BJ (cell line): ENCODE measurements at regions not wholly inside any gene's neighbourhood (a gene's known extent, or its start where the extent isn't known, plus 50 kb on each side); places are given as distances from the start of the nearest gene placed in this dataset.

ENCODE experiments used
- CTCF ChIA-PET: fragments of 350-600 bp; formaldehyde crosslinking; extraction: SDS; loops from one replicate; lab custom pipeline; 2021; ENCODE audit warnings: antibody characterized with exemption, inconsistent platforms; lab: Yijun Ruan, JAX
- POLR2A ChIA-PET: fragments of 300-600 bp; sonication (Branson Sonifier 250); formaldehyde crosslinking; extraction: SDS; loops from one replicate; lab custom pipeline; 2021; ENCODE audit warnings: antibody characterized with exemption; lab: Charles Lee
- DNase-seq: peaks from one replicate; pipeline ENCODE4 v3.0.0-alpha.2; 2011; ENCODE audit warnings: low read depth
- H3K27me3 ChIP-seq: 2 replicates; pipeline ENCODE4 v1.6.0; 2011; ENCODE audit warnings: low read length; ENCODE audit not compliant: control insufficient read depth, insufficient read depth
- H3K36me3 ChIP-seq: 2 replicates; pipeline ENCODE4 v1.5.1; 2011; ENCODE audit warnings: low read length; ENCODE audit not compliant: control insufficient read depth, insufficient read depth
- H3K4me3 ChIP-seq: 2 replicates; pipeline ENCODE4 v1.5.1; 2011; ENCODE audit warnings: low read depth, mild to moderate bottlenecking, control low read depth, low read length
- TF ChIP-seq, protein P1 (sequence below): IDR thresholded peaks from 2 replicates; pipeline ENCODE4 v1.5.1; 2011; ENCODE audit warnings: low read depth, mild to moderate bottlenecking, control low read depth, inconsistent platforms, low read length, moderate library complexity; ENCODE audit not compliant: insufficient read depth

DNA sequence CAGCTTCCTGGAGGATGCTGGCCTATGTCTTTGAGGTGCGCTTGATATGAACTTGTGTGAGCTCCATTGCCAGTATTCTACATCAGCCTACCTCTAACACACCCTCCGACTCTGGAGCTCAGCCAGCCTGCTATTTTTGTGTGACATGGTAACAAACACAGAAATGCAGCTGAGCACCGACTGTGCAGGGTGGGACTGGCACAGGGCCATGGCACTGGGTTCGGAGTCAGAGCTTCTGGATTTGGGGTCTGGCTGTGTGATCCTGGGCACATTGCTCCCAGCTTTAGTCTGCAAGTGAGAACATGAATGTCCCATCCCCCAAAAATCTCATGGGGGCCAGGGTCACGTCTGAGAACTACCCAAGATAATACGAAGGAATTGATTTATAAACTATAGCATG is 257.2 kb upstream of the CTBP2 start:
- ChIA-PET CTCF (no interaction called here), POLR2A (no interaction called here)
- DNase-seq = no peak
- TF ChIP-seq, protein P1, sequence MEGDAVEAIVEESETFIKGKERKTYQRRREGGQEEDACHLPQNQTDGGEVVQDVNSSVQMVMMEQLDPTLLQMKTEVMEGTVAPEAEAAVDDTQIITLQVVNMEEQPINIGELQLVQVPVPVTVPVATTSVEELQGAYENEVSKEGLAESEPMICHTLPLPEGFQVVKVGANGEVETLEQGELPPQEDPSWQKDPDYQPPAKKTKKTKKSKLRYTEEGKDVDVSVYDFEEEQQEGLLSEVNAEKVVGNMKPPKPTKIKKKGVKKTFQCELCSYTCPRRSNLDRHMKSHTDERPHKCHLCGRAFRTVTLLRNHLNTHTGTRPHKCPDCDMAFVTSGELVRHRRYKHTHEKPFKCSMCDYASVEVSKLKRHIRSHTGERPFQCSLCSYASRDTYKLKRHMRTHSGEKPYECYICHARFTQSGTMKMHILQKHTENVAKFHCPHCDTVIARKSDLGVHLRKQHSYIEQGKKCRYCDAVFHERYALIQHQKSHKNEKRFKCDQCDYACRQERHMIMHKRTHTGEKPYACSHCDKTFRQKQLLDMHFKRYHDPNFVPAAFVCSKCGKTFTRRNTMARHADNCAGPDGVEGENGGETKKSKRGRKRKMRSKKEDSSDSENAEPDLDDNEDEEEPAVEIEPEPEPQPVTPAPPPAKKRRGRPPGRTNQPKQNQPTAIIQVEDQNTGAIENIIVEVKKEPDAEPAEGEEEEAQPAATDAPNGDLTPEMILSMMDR = no peak
- H3K27me3 ChIP-seq = no peaks in the 10 kb centered on the region
- no peak overlapping the region for H3K4me3 ChIP-seq
- no peaks in the 10 kb centered on the region for H3K36me3 ChIP-seq

DNA sequence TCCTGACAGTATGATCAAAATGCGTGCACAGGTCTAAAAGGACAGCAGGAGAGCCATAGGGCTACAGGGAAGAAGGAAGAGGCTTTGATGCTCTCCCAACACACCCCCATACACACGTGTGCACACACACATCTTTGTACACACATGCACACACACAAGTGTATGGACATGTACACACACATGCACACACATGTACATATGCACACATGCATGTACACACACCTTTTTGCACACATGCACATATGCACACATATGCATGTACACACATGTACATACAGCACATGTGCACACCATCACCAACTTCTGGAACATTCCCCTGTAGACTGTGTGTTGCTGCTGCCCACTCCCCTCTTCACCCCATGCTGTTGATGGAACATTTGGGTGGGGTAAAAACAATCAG is 255.6 kb upstream of the CTBP2 start:
- no peak for DNase-seq
- POLR2A ChIA-PET = no interaction called here
- CTCF ChIA-PET = no interaction called here

DNA sequence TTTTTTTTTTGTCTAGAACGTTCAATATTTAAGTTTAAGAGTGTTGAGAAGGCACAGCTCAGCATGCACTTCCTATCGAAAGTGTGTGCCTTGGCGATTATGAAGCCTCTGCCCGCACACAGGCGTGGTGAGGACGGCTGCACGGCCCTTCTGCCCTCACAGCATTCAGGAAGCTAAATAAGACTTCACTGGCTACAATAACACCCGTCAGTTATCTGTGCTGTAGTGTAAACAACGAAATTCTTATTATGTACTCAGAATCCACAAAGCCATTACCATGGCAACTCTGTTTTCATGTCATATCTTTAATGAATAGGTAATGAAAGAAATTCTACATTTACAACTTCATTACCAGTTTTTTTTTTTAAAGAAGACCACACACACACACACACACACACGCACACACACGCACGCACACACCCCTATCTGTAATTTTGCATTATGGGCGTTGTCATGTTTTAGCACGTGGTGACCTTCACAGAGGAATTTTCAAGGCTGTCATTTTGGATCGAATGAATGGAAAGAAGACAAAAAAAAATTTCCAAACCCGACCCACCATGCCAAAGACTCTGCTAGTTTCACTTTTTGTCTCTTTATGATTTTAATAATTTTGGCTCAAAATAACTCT is 254.8 kb upstream of the CTBP2 start:
- TF ChIP-seq, protein P1 = no peak
- H3K4me3 ChIP-seq = no peak overlapping the region
- CTCF ChIA-PET = no interaction called here
- POLR2A ChIA-PET = no interaction called here
- no peaks in the 10 kb centered on the region for H3K27me3 ChIP-seq
- no peak for DNase-seq
- no peaks in the 10 kb centered on the region for H3K36me3 ChIP-seq

More for the DNA sequence above, 255.6 kb upstream of the CTBP2 start:
- H3K4me3 ChIP-seq = no peak overlapping the region
- H3K36me3 ChIP-seq = no peaks in the 10 kb centered on the region
- TF ChIP-seq, protein P1 = no peak
- H3K27me3 ChIP-seq = no peaks in the 10 kb centered on the region

DNA sequence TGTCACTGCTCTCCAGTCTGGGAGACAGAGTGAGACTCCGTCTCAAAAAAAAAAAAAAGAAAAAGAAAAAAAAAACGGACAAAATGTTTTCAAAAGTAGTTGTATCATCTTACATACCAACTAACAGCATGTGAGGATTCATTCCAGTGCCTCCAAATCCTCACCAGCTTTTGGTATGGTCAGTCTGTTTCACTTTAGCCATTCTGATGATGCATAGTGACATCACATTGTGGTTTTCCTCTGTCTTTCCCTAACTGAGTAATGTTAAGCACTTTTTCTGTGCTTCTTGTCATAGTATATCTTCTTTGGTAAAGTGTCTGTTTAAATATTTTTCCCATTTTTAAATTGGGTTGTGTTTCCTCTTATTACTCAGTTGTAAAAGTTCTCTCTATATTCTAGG is 251.4 kb upstream of the CTBP2 start:
- ChIA-PET CTCF (no interaction called here), POLR2A (no interaction called here)
- no peak overlapping the region for H3K4me3 ChIP-seq
- no peaks in the 10 kb centered on the region for H3K36me3 ChIP-seq
- peak; percentile 54 for DNase-seq
- no peaks in the 10 kb centered on the region for H3K27me3 ChIP-seq
- TF ChIP-seq, protein P1 = no peak

DNA sequence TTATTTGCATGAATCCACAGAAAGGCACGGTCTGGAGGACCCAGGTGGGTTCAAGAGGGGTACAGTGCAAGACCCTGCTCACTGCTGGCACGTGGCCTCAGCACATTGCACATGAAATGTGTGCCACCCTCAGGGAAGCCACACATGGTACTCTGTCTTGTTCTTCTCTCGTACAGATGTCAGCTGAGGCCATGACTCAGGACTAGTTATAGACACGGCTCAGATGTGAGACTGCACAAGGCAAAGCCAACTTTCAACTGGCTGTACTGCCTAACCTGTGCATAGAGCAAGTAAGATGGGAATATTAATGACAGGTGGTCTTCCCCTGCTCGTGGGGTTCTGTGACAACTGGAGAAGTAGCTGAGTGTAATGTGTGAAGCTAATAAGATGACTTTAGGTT is 249.4 kb upstream of the CTBP2 start:
- ChIA-PET POLR2A (no interaction called here), CTCF (interaction anchor here (0.6 kb wide), 1 partner anchor 28 kb away, joined by 3 read pairs; no protein-coding TSS in a partner anchor)
- Histone ChIP-seq H3K27me3 (no peaks in the 10 kb centered on the region), H3K36me3 (no peaks in the 10 kb centered on the region), H3K4me3 (no peak overlapping the region)
- TF ChIP-seq, protein P1 = no peak
- no peak for DNase-seq
